ENCODE measurements at regions not wholly inside any gene's neighbourhood (a gene's known extent, or its start where the extent isn't known, plus 50 kb on each side); places are given as distances from the start of the nearest gene placed in this dataset.
"Not testable (repeated sequence)": the region's sequence is repeated elsewhere in the genome, so short reads cannot be mapped to it uniquely, and the experiment has no call there.

DNA sequence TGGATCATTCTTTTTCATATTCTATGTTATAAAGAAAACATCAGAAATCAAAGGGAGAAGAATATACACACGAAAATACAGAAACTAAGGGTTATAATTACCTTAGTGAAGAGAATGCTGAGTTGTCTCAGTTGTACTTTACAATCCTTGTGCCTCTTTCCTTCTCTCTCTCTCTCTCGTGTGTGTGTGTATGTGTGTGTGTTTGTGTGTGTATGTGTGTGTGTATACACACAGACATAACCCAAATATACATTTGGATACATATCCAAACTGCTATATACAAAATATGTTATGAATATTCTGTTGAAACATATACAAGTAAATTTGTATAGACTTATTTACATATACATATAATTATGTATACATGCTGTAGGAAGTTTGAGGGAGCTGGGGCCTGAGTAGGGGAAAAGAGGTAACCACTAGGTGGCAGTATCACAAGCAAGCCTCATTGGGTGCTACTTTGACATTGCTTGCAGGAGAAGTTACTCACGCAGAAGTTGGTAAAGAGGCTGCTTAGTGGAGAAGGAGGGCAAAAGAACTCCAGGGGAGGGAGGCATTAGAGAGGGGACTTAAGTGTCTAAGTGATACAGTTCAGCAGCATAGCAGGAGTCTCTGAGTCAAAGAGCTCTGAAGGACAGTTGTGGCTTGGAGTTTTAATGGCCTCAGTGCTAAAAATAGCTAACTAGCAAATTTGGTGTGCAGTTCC, 465.1 kb upstream of the PCDH20 start:
- ATAC-seq = peak; percentile 98
- RAD21 ChIA-PET (ENCODE audit: unreplicated experiment) = interaction anchor here (0.9 to 1.3 kb wide), 2 partner anchors 73 to 478 kb away, joined by 4 to 15 read pairs; no protein-coding TSS in a partner anchor
- Histone ChIP-seq H3K9me3 (replicated peaks; ENCODE audit: control insufficient read depth, insufficient read depth, low read length) (no peaks in the 10 kb centered on the region; the same call in 2 of the 3 replicates), H3K4me1 (ENCODE audit: control insufficient read depth, insufficient read depth, low read length) (no peaks in the 10 kb centered on the region), H3K4me3 (no peak overlapping the region), H3K4me2 (ENCODE audit: control insufficient read depth, insufficient read depth) (no peak overlapping the region), H2AFZ (ENCODE audit: control insufficient read depth, low read depth, low read length) (no peak overlapping the region), H3K27ac (ENCODE audit: control insufficient read depth, insufficient read depth) (no peak overlapping the region), H3K9ac (ENCODE audit: control insufficient read depth, insufficient read depth, low read length) (no peak overlapping the region), H3K27me3 (replicated peaks in 1 of 2; ENCODE audit: control insufficient read depth in 2 of 2, insufficient read depth in 2 of 2, low read length in 1 of 2) (no peaks in the 10 kb centered on the region), H3K79me2 (ENCODE audit: control insufficient read depth, insufficient read depth, low read length) (no peaks in the 10 kb centered on the region), H3K36me3 (ENCODE audit: control insufficient read depth in 2 of 2, insufficient read depth in 2 of 2, low read length in 1 of 2) (no peaks in the 10 kb centered on the region), H4K20me1 (ENCODE audit: control insufficient read depth, insufficient read depth) (no peaks in the 10 kb centered on the region)
- 13% methylated on average over 3 of the region's 3 CpGs for WGBS (ENCODE audit: insufficient coverage, insufficient replicate concordance, low lambda C conversion rate, missing lambda C conversion rate)
- in situ Hi-C loops (cut with MboI) = loop anchor here (25.0 kb wide), 1 partner anchor 482 kb away; no protein-coding TSS in a partner anchor
- TF ChIP-seq SMC3 (IDR thresholded peaks at IDR 0.05; ENCODE audit: borderline replicate concordance, low read length) = peak; percentile 45; the same call in 1 of the 2 replicates
- no peak for TF ChIP-seq POLR2AphosphoS2 (IDR thresholded peaks at IDR 0.05; ENCODE audit: low read depth, low read length)
- peak; percentile 46 for TF ChIP-seq RAD21 (IDR thresholded peaks at IDR 0.05; ENCODE audit: insufficient read depth, low read depth, low read length)
- TF ChIP-seq, protein P1, sequence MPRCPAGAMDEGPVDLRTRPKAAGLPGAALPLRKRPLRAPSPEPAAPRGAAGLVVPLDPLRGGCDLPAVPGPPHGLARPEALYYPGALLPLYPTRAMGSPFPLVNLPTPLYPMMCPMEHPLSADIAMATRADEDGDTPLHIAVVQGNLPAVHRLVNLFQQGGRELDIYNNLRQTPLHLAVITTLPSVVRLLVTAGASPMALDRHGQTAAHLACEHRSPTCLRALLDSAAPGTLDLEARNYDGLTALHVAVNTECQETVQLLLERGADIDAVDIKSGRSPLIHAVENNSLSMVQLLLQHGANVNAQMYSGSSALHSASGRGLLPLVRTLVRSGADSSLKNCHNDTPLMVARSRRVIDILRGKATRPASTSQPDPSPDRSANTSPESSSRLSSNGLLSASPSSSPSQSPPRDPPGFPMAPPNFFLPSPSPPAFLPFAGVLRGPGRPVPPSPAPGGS (IDR thresholded peaks at IDR 0.05; ENCODE audit: borderline replicate concordance, insufficient read depth, low read depth, low read length, poor library complexity, severe bottlenecking) = no peak
- no peak for TF ChIP-seq POLR2A (IDR thresholded peaks at IDR 0.05; ENCODE audit: low read depth, low read length)
- no peak for TF ChIP-seq MEF2B (IDR thresholded peaks at IDR 0.05; ENCODE audit: partially characterized antibody, poor library complexity, severe bottlenecking)
- no peak for TF ChIP-seq STAT3 (IDR thresholded peaks at IDR 0.05; ENCODE audit: low read depth, low read length)
- TF ChIP-seq CTCF (IDR thresholded peaks at IDR 0.05 in 2 of 3, conservative IDR thresholded peaks at IDR 0.05 in 1 of 3; ENCODE audit: control insufficient read depth in 2 of 3, extremely low read depth in 1 of 3, insufficient read depth in 1 of 3, low read depth in 3 of 3, low read length in 3 of 3) = peak; percentile 52 to 71 (median 52)
- DNase-seq (ENCODE audit: low read depth, low spot score) = no peak
- no TSS peak for BruUV-seq (replicated peaks)
- FAIRE-seq = no peak
- SMC1A ChIA-PET (ENCODE audit: uncharacterized antibody, unreplicated experiment) = interaction anchor here (0.7 to 2.6 kb wide), 3 partner anchors 72 to 240 kb away, joined by 3 to 19 read pairs (median 4); no protein-coding TSS in a partner anchor
- intact Hi-C loops (cut with micrococcal nuclease; ENCODE audit: unreplicated experiment) = loop anchor here (1.0 kb wide), 2 partner anchors 74 to 478 kb away; no protein-coding TSS in a partner anchor
- CTCF ChIA-PET = interaction anchor here (0.7 to 4.7 kb wide), 15 partner anchors 8 to 1441 kb away, joined by 3 to 44 read pairs (median 4); no protein-coding TSS in a partner anchor
- POLR2A ChIA-PET = no interaction called here

DNA sequence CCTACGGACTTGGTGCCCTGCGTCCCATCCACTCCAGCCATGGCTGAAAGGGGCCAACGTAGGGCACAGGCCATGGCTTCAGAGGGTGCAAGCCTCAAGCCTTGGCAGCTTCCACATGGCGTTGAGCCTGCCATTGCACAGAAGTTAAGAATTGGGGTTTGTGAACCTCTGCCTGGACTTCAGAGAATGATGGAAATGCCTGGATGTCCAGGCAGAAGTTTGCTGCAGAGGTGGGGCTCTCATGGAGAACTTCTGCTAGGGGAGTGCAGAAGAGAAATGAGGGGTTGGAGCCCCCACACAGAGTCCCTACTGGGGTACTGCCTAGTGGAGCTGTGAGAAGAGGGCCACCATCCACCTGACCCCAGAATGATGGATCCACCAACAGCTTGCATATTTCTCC, 462.9 kb upstream of the PCDH20 start:
- H2AFZ ChIP-seq (ENCODE audit: control insufficient read depth, low read depth, low read length); H3K36me3 ChIP-seq (ENCODE audit: control insufficient read depth in 2 of 2, insufficient read depth in 2 of 2, low read length in 1 of 2); H3K4me1 ChIP-seq (ENCODE audit: control insufficient read depth, insufficient read depth, low read length); H3K9me3 ChIP-seq (replicated peaks; ENCODE audit: control insufficient read depth, insufficient read depth, low read length); H3K9ac ChIP-seq (ENCODE audit: control insufficient read depth, insufficient read depth, low read length); H3K27ac ChIP-seq (ENCODE audit: control insufficient read depth, insufficient read depth); H3K4me2 ChIP-seq (ENCODE audit: control insufficient read depth, insufficient read depth); intact Hi-C loops (cut with micrococcal nuclease; ENCODE audit: unreplicated experiment); ATAC-seq; POLR2A ChIA-PET; DNase-seq (ENCODE audit: low read depth, low spot score); H4K20me1 ChIP-seq (ENCODE audit: control insufficient read depth, insufficient read depth); H3K79me2 ChIP-seq (ENCODE audit: control insufficient read depth, insufficient read depth, low read length); SMC1A ChIA-PET (ENCODE audit: uncharacterized antibody, unreplicated experiment); BruUV-seq (replicated peaks); H3K27me3 ChIP-seq (replicated peaks in 1 of 2; ENCODE audit: control insufficient read depth in 2 of 2, insufficient read depth in 2 of 2, low read length in 1 of 2); RAD21 ChIA-PET (ENCODE audit: unreplicated experiment); H3K4me3 ChIP-seq; FAIRE-seq: not testable (repeated sequence)
- in situ Hi-C loops (cut with MboI) = loop anchor here (25.0 kb wide), 1 partner anchor 484 kb away; no protein-coding TSS in a partner anchor
- WGBS (ENCODE audit: insufficient coverage, insufficient replicate concordance, low lambda C conversion rate, missing lambda C conversion rate) = 14% methylated on average over 4 of the region's 4 CpGs
- CTCF ChIA-PET = interaction anchor here (1.4 to 4.7 kb wide), 3 partner anchors 9 to 75 kb away, joined by 4 to 44 read pairs (median 4); no protein-coding TSS in a partner anchor
